IMR-90 (cell line): ENCODE measurements at regions not wholly inside any gene's neighbourhood (a gene's known extent, or its start where the extent isn't known, plus 50 kb on each side); places are given as distances from the start of the nearest gene placed in this dataset.
A peak's percentile ranks its signal among the peaks of the same experiment; 100 is the strongest.

Experiments
- ATAC-seq: fragments of 200-7000 bp; cut with Tn5 transposase; 2 replicates; pipeline ENCODE4 v1.9.1; 2020; ENCODE audit warnings: low read depth, mild to moderate bottlenecking, moderate library complexity
- BruUV-seq: library from RNA; stranded (reverse); fragments of 400-500 nt; replicated peaks from 2 replicates; lab custom pipeline; 2021; lab: Mats Ljungman, UMichigan
- CTCF ChIA-PET: fragments of 300-600 bp; formaldehyde crosslinking; extraction: SDS; loops from one replicate; lab custom pipeline; 2021; ENCODE audit warnings: antibody characterized with exemption; lab: Yijun Ruan, JAX
- POLR2A ChIA-PET: fragments of 300-600 bp; sonication (Branson Sonifier 250); formaldehyde crosslinking; loops from one replicate; lab custom pipeline; 2022; ENCODE audit warnings: antibody characterized with exemption; ENCODE audit not compliant: unreplicated experiment; lab: Charles Lee
- DNase-seq: peaks from one replicate; pipeline ENCODE4 v3.0.0; 2013
- H2AFZ ChIP-seq: replicated peaks from 2 replicates; pipeline ENCODE3; 2013; ENCODE audit warnings: low read length, mild to moderate bottlenecking; ENCODE audit not compliant: poor library complexity
- H2AK5ac ChIP-seq: 2 replicates; pipeline ENCODE4 v1.6.1; 2013; ENCODE audit warnings: low read depth, low read length, inconsistent platforms
- H2AK9ac ChIP-seq: replicated peaks from 2 replicates; pipeline ENCODE3; 2013; ENCODE audit warnings: mild to moderate bottlenecking, low read depth, low read length, moderate library complexity; ENCODE audit not compliant: poor library complexity
- H2BK120ac ChIP-seq: 2 replicates; pipeline ENCODE4 v1.6.1; 2013; ENCODE audit warnings: low read depth, low read length, inconsistent platforms
- H2BK15ac ChIP-seq: 3 replicates; pipeline ENCODE4 v1.6.1; 2013; ENCODE audit warnings: low read depth, low read length, inconsistent platforms
- H2BK20ac ChIP-seq: 2 replicates; pipeline ENCODE4 v1.6.1; 2013; ENCODE audit warnings: low read depth, mild to moderate bottlenecking, inconsistent platforms, low read length, moderate library complexity
- H2BK5ac ChIP-seq: 2 replicates; pipeline ENCODE4 v1.6.1; 2013; ENCODE audit warnings: mild to moderate bottlenecking, low read depth, low read length, inconsistent platforms; ENCODE audit not compliant: poor library complexity, severe bottlenecking
- H3K14ac ChIP-seq: replicated peaks from 2 replicates; pipeline ENCODE4 v1.6.1; 2013; ENCODE audit warnings: low read depth, low read length, inconsistent platforms
- H3K18ac ChIP-seq: 2 replicates; pipeline ENCODE4 v1.6.1; 2013; ENCODE audit warnings: low read depth, low read length, control low read depth
- H3K23ac ChIP-seq: 2 replicates; pipeline ENCODE4 v1.6.1; 2013; ENCODE audit warnings: low read depth, low read length, inconsistent platforms
- H3K27ac ChIP-seq: 2 replicates; pipeline ENCODE4 v1.5.1; 2013; ENCODE audit warnings: mild to moderate bottlenecking, control low read depth, low read length; ENCODE audit not compliant: insufficient read depth
- H3K27me3 ChIP-seq: 2 replicates; pipeline ENCODE4 v1.6.1; 2013; ENCODE audit warnings: low read length; ENCODE audit not compliant: control insufficient read depth, insufficient read depth
- H3K36me3 ChIP-seq: 2 replicates; pipeline ENCODE4 v1.6.1; 2013; ENCODE audit warnings: low read length, mixed read lengths; ENCODE audit not compliant: control insufficient read depth, insufficient read depth
- H3K4ac ChIP-seq: 2 replicates; pipeline ENCODE4 v1.6.1; 2013; ENCODE audit warnings: low read depth, low read length, inconsistent platforms
- H3K4me1 ChIP-seq: 2 replicates; pipeline ENCODE4 v1.6.1; 2013; ENCODE audit warnings: low read length, mixed read lengths; ENCODE audit not compliant: control insufficient read depth, insufficient read depth
- H3K4me2 ChIP-seq: 2 replicates; pipeline ENCODE4 v1.6.1; 2013; ENCODE audit warnings: low read depth, mild to moderate bottlenecking, control low read depth, low read length, moderate library complexity
- H3K4me3 ChIP-seq: 2 replicates; pipeline ENCODE4 v1.5.1; 2013; ENCODE audit warnings: low read depth, mild to moderate bottlenecking, control low read depth, low read length, moderate library complexity; ENCODE audit not compliant: insufficient read depth
- H3K56ac ChIP-seq: 2 replicates; pipeline ENCODE4 v1.6.1; 2013; ENCODE audit warnings: low read length, inconsistent platforms; ENCODE audit not compliant: insufficient read depth; ENCODE audit errors: extremely low read depth
- H3K79me1 ChIP-seq, 2 experiments: 2 replicates each; pipeline ENCODE4 v1.6.1; 2013; ENCODE audit warnings: low read length in 2 of 2, inconsistent platforms in 1 of 2, low read depth in 1 of 2
- H3K9ac ChIP-seq: 2 replicates; pipeline ENCODE4 v1.6.1; 2013; ENCODE audit warnings: low read depth, low read length, control low read depth
- H3K9me1 ChIP-seq: 2 replicates; pipeline ENCODE4 v1.6.1; 2013; ENCODE audit warnings: low read length, inconsistent platforms; ENCODE audit not compliant: insufficient read depth
- H3K9me3 ChIP-seq: 2 replicates; pipeline ENCODE4 v1.6.1; 2013; ENCODE audit warnings: low read length; ENCODE audit not compliant: control insufficient read depth, insufficient read depth
- H4K20me1 ChIP-seq: 2 replicates; pipeline ENCODE4 v1.6.1; 2013; ENCODE audit warnings: low read length, inconsistent platforms; ENCODE audit not compliant: insufficient read depth
- H4K5ac ChIP-seq: 2 replicates; pipeline ENCODE4 v1.6.1; 2013; ENCODE audit warnings: mild to moderate bottlenecking, low read depth, low read length, control low read depth
- H4K8ac ChIP-seq, 2 experiments: 2 replicates each; pipeline ENCODE4 v1.6.1; 2013; ENCODE audit warnings: low read depth in 2 of 2, low read length in 2 of 2, control low read depth in 1 of 2, inconsistent platforms in 1 of 2
- H4K91ac ChIP-seq: 2 replicates; pipeline ENCODE4 v1.6.1; 2013; ENCODE audit warnings: low read depth, low read length, inconsistent platforms; ENCODE audit not compliant: insufficient read depth
- NFE2L2 ChIP-seq: fragments of 150-350 bp; IDR thresholded peaks from 2 replicates; pipeline ENCODE4 v1.6.1; 2016; ENCODE audit warnings: low read depth, mild to moderate bottlenecking, low read length
- POLR2A ChIP-seq: IDR thresholded peaks from 2 replicates; pipeline ENCODE4 v1.6.1; 2012; ENCODE audit warnings: mild to moderate bottlenecking, low read depth, low read length
- USF2 ChIP-seq: fragments of 150-350 bp; IDR thresholded peaks from 2 replicates; pipeline ENCODE4 v1.6.1; 2017; ENCODE audit warnings: mild to moderate bottlenecking, antibody characterized with exemption, low read length, low read depth
- WGBS, 2 experiments: methylation state at CpG; one replicate each; pipeline versions ENCODE4 v1.1.5 to v1.1.7; 2013; ENCODE audit warnings: missing lambda C conversion rate in 2 of 2; ENCODE audit not compliant: insufficient read length in 1 of 2; ENCODE audit errors: extremely low coverage in 2 of 2; 5-methylcytosine and 5-hydroxymethylcytosine counted together
- dilution Hi-C: fragments of 300-500 bp; cut with HindIII; formaldehyde crosslinking; loops from one replicate; pipeline ENCODE4 v1.14.3; 2018; ENCODE audit warnings: low sequenced_read_pairs; ENCODE audit not compliant: unreplicated experiment
- in situ Hi-C: fragments of 300-500 bp; cut with MboI; formaldehyde crosslinking; loops from 3 replicates; pipeline ENCODE4 v1.14.3; 2019; ENCODE audit warnings: low sequenced_read_pairs, inconsistent platforms, mixed read lengths
- intact Hi-C: fragments of 100-400 bp; cut with micrococcal nuclease; formaldehyde crosslinking; loops from 2 replicates; pipeline ENCODE4 v1.10.0; 2022

- no peak for ATAC-seq
Observed at GRCh38 chr4:147247579-147247978, 233.3 kb upstream of the EDNRA start.

More at GRCh38 chr4:147247579-147247978, 233.3 kb upstream of the EDNRA start:
- in situ Hi-C loops (no loop called here), dilution Hi-C loops (no loop called here), intact Hi-C loops (no loop called here)
- Histone ChIP-seq H2BK20ac (no peak overlapping the region), H3K4me3 (no peak overlapping the region), H3K18ac (no peak overlapping the region), H2AK5ac (no peak overlapping the region), H2BK15ac (no peak overlapping the region), H2AK9ac (no peak overlapping the region), H4K20me1 (no peaks in the 10 kb centered on the region), H4K5ac (no peak overlapping the region), H3K4me1 (no peaks in the 10 kb centered on the region), H2BK5ac (no peak overlapping the region), H3K27ac (no peak overlapping the region), H2AFZ (no peak overlapping the region), H3K36me3 (no peaks in the 10 kb centered on the region), H2BK120ac (no peak overlapping the region; the same call in 1 of the 2 replicates), H3K23ac (no peak overlapping the region), H3K9me3 (no peaks in the 10 kb centered on the region), H4K91ac (no peak overlapping the region), H3K9ac (no peak overlapping the region), H4K8ac (no peak overlapping the region), H3K4ac (no peak overlapping the region), H3K4me2 (no peak overlapping the region), H3K9me1 (no peaks in the 10 kb centered on the region), H3K56ac (no peak overlapping the region), H3K14ac (no peak overlapping the region), H3K27me3 (no peaks in the 10 kb centered on the region), H3K79me1 (no peaks in the 10 kb centered on the region)
- no CpG with 5 or more reads among the region's 2 CpGs for WGBS, 2 experiments
- TF ChIP-seq NFE2L2 = peak; percentile 71
- no peak for TF ChIP-seq USF2
- TF ChIP-seq POLR2A = no peak
- POLR2A ChIA-PET = interaction anchor here (0.6 kb wide), 1 partner anchor 336 kb away, joined by 3 read pairs; no protein-coding TSS in a partner anchor
- BruUV-seq = no TSS peak
- DNase-seq = peak; percentile 4
- CTCF ChIA-PET = interaction anchor here (0.7 kb wide), 2 partner anchors 10 to 40 kb away, joined by 3 read pairs; no protein-coding TSS in a partner anchor
